Adrenal gland (tissue), 9 donors: ENCODE measurements at regions not wholly inside any gene's neighbourhood (a gene's known extent, or its start where the extent isn't known, plus 50 kb on each side); places are given as distances from the start of the nearest gene placed in this dataset.

Experiments
- DNase-seq, 7 donors: peaks; one replicate each; pipeline ENCODE4 v3.0.0-alpha.2; 2019 to 2020
- H3K27ac ChIP-seq, 5 donors: fragments of 200-600 bp; sonication (generic) in 4 of 5; 1 replicate in 3 of 5; 2 replicates in 2 of 5; pipeline versions ENCODE4 v1.5.1 to v1.8.0; 2016 to 2020; ENCODE audit warnings: mild to moderate bottlenecking in 1 of 5
- H3K27me3 ChIP-seq: fragments of 200-600 bp; 2 replicates; pipeline ENCODE4 v1.8.0; 2021
- H3K36me3 ChIP-seq, 2 donors: fragments of 200-600 bp; replicated peaks in 1 of 2; 1 replicate in 1 of 2; 2 replicates in 1 of 2; pipeline versions ENCODE4 v1.5.1 to v1.8.0; 2018 to 2022
- H3K4me1 ChIP-seq, 2 donors: fragments of 200-600 bp; replicated peaks in 1 of 2; 1 replicate in 1 of 2; 2 replicates in 1 of 2; pipeline versions ENCODE4 v1.5.1 to v1.8.0; 2018 to 2021
- H3K4me3 ChIP-seq, 4 donors: fragments of 200-600 bp; sonication (generic) in 3 of 4; one replicate each; pipeline ENCODE4 v1.5.1; 2016 to 2018
- H3K9me3 ChIP-seq, 3 donors: fragments of 200-600 bp; sonication (generic) in 1 of 3; replicated peaks in 1 of 3; 1 replicate in 2 of 3; 2 replicates in 1 of 3; pipeline versions ENCODE4 v1.5.1 to v1.8.0; 2016 to 2021
- CTCF ChIP-seq, 6 experiments: fragments of 450-650 bp in 4 of 6; fragments of 200-600 bp in 2 of 6; sonication (generic) in 1 of 6; IDR thresholded peaks; 1 replicate in 5 of 6; 2 replicates in 1 of 6; pipeline versions ENCODE4 v1.5.1 to v1.8.0; 2016 to 2021; ENCODE audit warnings: antibody characterized with exemption in 6 of 6, mild to moderate bottlenecking in 2 of 6, moderate library complexity in 1 of 6
- POLR2A ChIP-seq, 2 donors: fragments of 450-650 bp; IDR thresholded peaks; one replicate each; pipeline ENCODE4 v1.6.1; 2017; ENCODE audit warnings: antibody characterized with exemption in 2 of 2, mild to moderate bottlenecking in 2 of 2, moderate library complexity in 1 of 2
- WGBS, 4 donors: extraction: QIAGEN DNeasy Blood & Tissue Kit in 2 of 4; methylation state at CpG; one replicate each; pipeline versions ENCODE4 v1.1.5 to v1.1.7; 2013 to 2017; 5-methylcytosine and 5-hydroxymethylcytosine counted together
- intact Hi-C, 2 donors: fragments of 100-400 bp; cut with DNase I; formaldehyde crosslinking; loops; one replicate each; pipeline versions ENCODE4 v1.14.1 to v1.15.0; 2022 to 2023
- donor health status: healthy with polysubstance abuse.
- donor health status: Bipolar disorder and iron deficiency.
- donor health status: DM: yes; HTN: yes; CAD: no.
- donor health status: DM: no; HTN: no; CAD: no.
- donor health status: DM: no; HTN: no; CAD: no.

GRCh38 chr15:66623801-66624453, 58.1 kb upstream of the LCTL start:
- Histone ChIP-seq H3K27me3 (peaks cover 13% of the 10 kb centered on the region), H3K4me3 (no peak overlapping the region), H3K36me3 (no peaks in the 10 kb centered on the region), H3K9me3 (no peaks in the 10 kb centered on the region), H3K27ac (no peak overlapping the region), H3K4me1 (peaks cover 0 to 5% of the 10 kb centered on the region in 2 donors)
- DNase-seq: no peak
- TF ChIP-seq CTCF (IDR thresholded peaks at IDR 0.05) (no peak), POLR2A (IDR thresholded peaks at IDR 0.05) (no peak)
- intact Hi-C loops: loop anchor here (5.0 kb wide), 3 partner anchors 73 to 228 kb away; no protein-coding TSS in a partner anchor
- 47 to 81% (median 58%) methylated on average over 6 of the region's 6 CpGs for whole genome bisulfite sequencing, 4 donors

- Histone ChIP-seq H3K4me3 (no peak overlapping the region), H3K4me1 (peaks cover 0 to 5% of the 10 kb centered on the region in 2 donors), H3K27ac (no peak overlapping the region), H3K9me3 (no peaks in the 10 kb centered on the region), H3K27me3 (peaks cover 13% of the 10 kb centered on the region), H3K36me3 (no peaks in the 10 kb centered on the region)
- TF ChIP-seq CTCF (IDR thresholded peaks at IDR 0.05) (no peak), POLR2A (IDR thresholded peaks at IDR 0.05) (no peak)
- DNase-seq: no peak
- WGBS, 4 donors: 92 to 100% (median 94%) methylated on average over 1 of the region's 1 CpG
- intact Hi-C loops: no loop called here
Measured at GRCh38 chr15:66625531-66625930, 59.7 kb upstream of the LCTL start.

- intact Hi-C loops: no loop called here
- Histone ChIP-seq H3K9me3 (no peaks in the 10 kb centered on the region), H3K4me1 (peaks cover 0 to 5% of the 10 kb centered on the region in 2 donors), H3K27ac (no peak overlapping the region), H3K36me3 (no peaks in the 10 kb centered on the region), H3K27me3 (peaks cover 13% of the 10 kb centered on the region), H3K4me3 (no peak overlapping the region)
- 79 to 86% (median 83%) methylated on average over 4 of the region's 4 CpGs for WGBS, 4 donors
- TF ChIP-seq POLR2A (IDR thresholded peaks at IDR 0.05) (no peak), CTCF (IDR thresholded peaks at IDR 0.05) (no peak)
- no peak for DNase-seq
Measured at GRCh38 chr15:66625974-66626373, 60.2 kb upstream of the LCTL start.

GRCh38 chr15:66628976-66629723, 63.4 kb upstream of the LCTL start:
- WGBS, 4 donors: 80 to 90% (median 82%) methylated on average over 6 to 8 of the region's 8 CpGs
- H3K9me3 ChIP-seq: no peaks in the 10 kb centered on the region
- no peaks in the 10 kb centered on the region for H3K27me3 ChIP-seq
- H3K36me3 ChIP-seq: no peaks in the 10 kb centered on the region
- no peak overlapping the region for H3K4me3 ChIP-seq
- no peak for TF ChIP-seq CTCF (IDR thresholded peaks at IDR 0.05)
- TF ChIP-seq POLR2A (IDR thresholded peaks at IDR 0.05): no peak
- H3K27ac ChIP-seq: no peak overlapping the region
- DNase-seq: no peak
- no peaks in the 10 kb centered on the region for H3K4me1 ChIP-seq
- intact Hi-C loops: no loop called here
